Breast epithelium (tissue), 3 donors: ENCODE measurements at regions not wholly inside any gene's neighbourhood (a gene's known extent, or its start where the extent isn't known, plus 50 kb on each side); places are given as distances from the start of the nearest gene placed in this dataset.

Source experiments
- POLR2A ChIP-seq: fragments of 450-650 bp; IDR thresholded peaks from one replicate; pipeline ENCODE4 v1.6.1; 2016; ENCODE audit warnings: antibody characterized with exemption, mild to moderate bottlenecking, moderate library complexity
- TF ChIP-seq, protein P1 (sequence below), 3 donors: fragments of 450-650 bp; IDR thresholded peaks; one replicate each; pipeline ENCODE4 v1.5.1; 2016 to 2017; ENCODE audit warnings: antibody characterized with exemption in 3 of 3, mild to moderate bottlenecking in 3 of 3, moderate library complexity in 3 of 3

DNA sequence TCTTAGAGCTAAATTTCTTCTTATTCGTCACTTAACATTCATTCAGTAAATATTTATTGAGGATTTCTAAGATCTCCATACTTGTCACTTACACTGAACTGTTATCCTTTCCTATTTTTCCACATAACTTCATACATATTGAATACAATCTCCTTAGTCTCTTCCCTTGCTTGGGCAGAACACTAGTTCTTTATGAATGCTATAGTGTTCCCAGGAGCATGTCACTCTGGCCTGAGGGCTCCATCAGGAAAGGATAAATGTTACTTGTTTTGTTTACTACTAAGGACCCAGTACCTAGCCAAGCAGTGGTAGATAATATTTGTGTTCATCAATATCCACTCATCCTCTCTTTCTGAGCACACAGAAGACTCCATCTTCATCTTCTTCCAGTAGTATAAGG lies 544.7 kb downstream of the ZEB2 start:
- TF ChIP-seq, protein P1, sequence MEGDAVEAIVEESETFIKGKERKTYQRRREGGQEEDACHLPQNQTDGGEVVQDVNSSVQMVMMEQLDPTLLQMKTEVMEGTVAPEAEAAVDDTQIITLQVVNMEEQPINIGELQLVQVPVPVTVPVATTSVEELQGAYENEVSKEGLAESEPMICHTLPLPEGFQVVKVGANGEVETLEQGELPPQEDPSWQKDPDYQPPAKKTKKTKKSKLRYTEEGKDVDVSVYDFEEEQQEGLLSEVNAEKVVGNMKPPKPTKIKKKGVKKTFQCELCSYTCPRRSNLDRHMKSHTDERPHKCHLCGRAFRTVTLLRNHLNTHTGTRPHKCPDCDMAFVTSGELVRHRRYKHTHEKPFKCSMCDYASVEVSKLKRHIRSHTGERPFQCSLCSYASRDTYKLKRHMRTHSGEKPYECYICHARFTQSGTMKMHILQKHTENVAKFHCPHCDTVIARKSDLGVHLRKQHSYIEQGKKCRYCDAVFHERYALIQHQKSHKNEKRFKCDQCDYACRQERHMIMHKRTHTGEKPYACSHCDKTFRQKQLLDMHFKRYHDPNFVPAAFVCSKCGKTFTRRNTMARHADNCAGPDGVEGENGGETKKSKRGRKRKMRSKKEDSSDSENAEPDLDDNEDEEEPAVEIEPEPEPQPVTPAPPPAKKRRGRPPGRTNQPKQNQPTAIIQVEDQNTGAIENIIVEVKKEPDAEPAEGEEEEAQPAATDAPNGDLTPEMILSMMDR (IDR thresholded peaks at IDR 0.05) = no peak
- no peak for TF ChIP-seq POLR2A
